ENCODE measurements at regions not wholly inside any gene's neighbourhood (a gene's known extent, or its start where the extent isn't known, plus 50 kb on each side); places are given as distances from the start of the nearest gene placed in this dataset.
"Not testable (repeated sequence)": the region's sequence is repeated elsewhere in the genome, so short reads cannot be mapped to it uniquely, and the experiment has no call there.

GRCh38 chr10:118918587-118918986 is 110.9 kb upstream of the NANOS1 start:
- DNase-seq, result no peak

- no peak for DNase-seq
Observed at GRCh38 chr10:118920206-118920605, 109.3 kb upstream of the NANOS1 start.

- DNase-seq, result no peak
Observed at GRCh38 chr10:118922226-118922625, 107.3 kb upstream of the NANOS1 start.

GRCh38 chr10:118922972-118923371 is 106.5 kb upstream of the NANOS1 start:
- no peak for DNase-seq

DNA sequence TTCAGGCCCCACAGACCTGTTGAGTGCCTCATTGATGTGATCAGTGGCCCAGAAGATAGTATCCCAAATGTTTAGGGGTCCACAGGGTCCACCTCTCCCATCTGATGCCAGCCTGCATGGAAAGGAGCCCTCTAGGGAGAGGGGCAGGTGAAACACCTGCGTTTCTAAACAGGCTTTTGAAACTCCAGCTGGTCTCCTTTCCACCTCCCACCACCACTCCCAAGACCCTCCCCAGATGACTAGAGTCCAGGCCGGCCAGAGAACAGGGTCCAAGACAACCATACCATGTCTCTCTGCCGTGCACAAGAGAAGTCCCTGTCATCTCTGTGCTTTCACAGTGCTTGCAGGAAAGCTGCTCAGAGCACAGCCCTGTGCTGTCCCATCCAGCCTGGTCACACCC is 105.0 kb upstream of the NANOS1 start:
- DNase-seq, result no peak

DNA sequence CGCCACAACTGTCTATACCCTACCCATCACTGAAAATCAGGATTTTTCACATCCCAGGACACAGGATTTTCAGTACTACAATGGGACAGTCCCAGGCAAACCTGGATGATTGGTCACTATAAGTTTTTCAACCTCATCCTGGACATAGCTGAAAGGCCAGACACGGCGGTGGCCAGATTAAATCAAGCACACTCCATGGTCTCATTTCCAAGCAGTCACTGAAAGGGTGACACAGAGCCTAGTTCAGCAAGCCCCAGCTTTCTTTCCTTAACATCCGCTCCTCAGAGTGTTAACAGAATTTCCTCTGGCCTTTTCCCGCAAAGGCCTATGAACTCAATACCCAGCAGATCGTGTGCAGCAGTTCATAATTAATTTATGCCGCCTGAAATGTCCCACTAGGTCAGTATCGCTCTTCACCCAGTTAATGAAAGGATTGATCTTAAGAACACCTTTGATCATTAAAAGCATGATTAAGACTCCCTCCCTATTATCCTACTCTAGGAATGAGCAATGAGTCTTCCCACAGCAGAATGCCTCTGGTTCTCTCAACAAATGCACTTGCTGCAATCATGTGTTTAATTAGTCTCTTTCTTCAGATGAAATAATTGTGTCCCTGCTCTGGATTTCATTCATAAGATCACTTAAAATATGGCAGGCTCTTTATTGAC is 104.0 kb upstream of the NANOS1 start:
- no peak for DNase-seq

- DNase-seq, result no peak
Observed at GRCh38 chr10:118926072-118926417, 103.5 kb upstream of the NANOS1 start.

GRCh38 chr10:118926441-118926840 is 103.1 kb upstream of the NANOS1 start:
- no peak for DNase-seq

DNA sequence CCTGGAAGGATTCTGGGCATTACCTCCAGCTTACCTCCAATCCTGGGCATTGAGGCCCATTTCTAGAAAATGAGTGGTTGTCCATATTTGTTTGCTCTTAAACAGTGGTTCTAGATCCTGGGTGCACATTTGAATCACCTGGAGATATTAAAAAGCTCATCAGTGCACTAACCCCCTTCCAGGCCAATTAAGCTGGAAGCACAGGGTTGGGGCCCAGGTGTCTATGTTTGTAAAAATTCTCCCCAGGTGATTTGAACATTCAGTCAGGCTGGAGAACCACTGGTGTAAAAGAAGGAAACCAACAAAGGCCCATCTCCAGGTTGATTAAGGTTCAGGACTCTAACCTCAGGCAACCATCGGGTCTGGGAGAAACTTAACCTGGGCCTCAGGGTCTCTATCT is 102.6 kb upstream of the NANOS1 start:
- no peak for DNase-seq

GRCh38 chr10:118927321-118927720 is 102.2 kb upstream of the NANOS1 start:
- no peak for DNase-seq

- DNase-seq, result no peak
Observed at GRCh38 chr10:118930614-118931013, 98.9 kb upstream of the NANOS1 start.

GRCh38 chr10:118931436-118931835 is 98.1 kb upstream of the NANOS1 start:
- DNase-seq, result no peak

- not testable (repeated sequence) for DNase-seq
Observed at GRCh38 chr10:118932154-118932553, 97.4 kb upstream of the NANOS1 start.

- no peak for DNase-seq
Observed at GRCh38 chr10:118937226-118937625, 92.3 kb upstream of the NANOS1 start.

DNA sequence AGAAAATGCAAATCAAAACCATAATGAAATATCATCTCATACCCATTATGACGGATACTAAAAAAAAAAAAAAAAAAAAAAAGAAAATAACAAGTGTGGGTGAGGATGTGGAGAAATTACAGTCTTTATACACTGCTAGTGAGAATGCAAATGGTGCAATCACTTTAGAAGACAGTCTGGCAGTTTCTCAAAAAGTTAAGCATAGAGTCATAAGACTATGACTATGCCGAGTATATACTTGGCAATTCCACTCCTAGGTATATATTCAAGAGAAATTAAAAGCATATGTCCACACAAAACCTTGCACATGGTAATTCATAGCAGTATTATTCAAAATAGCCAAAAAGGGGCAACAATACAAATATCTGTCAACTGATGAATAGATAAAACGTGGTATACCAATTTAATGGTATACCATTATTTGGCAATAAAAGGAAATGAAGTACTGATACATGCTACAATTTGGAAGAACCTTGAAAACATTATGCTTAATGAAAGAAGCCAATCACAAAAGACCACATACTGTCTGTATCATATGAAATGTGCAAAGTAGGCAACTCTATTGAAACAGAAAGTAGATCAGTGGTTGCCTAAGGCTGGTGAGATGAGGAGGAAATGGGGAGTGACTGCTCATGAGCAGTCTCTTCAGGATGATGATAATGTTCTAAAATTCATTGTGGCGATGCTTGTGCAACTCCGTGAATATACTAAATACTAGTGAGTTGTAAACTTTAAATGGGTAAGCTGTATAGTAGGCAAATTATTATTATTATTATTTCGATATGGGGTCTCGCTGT is 90.1 kb upstream of the NANOS1 start:
- DNase-seq, result no peak

DNA sequence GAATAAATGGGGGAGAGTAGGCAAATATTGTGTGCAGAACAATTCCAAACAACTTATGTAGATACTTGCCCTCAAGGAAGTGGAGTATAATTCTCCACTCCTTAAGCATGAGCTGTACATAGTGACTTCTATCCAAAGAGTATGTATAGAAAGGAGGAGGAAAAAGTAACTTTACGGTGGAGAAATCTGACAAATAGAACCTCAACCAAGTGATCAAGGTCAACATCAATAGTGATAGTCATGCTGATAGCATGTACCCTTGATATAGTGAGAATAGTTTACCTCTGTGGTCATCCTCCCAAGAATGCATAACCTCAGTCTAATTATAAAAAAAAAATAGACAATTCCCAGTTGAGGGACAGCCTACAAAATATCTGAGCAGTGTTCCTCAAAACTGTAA is 89.1 kb upstream of the NANOS1 start:
- no peak for DNase-seq

GRCh38 chr10:118943253-118943652 is 86.3 kb upstream of the NANOS1 start:
- no peak for DNase-seq

- DNase-seq, result no peak
Observed at GRCh38 chr10:118944959-118945633, 84.4 kb upstream of the NANOS1 start.

DNA sequence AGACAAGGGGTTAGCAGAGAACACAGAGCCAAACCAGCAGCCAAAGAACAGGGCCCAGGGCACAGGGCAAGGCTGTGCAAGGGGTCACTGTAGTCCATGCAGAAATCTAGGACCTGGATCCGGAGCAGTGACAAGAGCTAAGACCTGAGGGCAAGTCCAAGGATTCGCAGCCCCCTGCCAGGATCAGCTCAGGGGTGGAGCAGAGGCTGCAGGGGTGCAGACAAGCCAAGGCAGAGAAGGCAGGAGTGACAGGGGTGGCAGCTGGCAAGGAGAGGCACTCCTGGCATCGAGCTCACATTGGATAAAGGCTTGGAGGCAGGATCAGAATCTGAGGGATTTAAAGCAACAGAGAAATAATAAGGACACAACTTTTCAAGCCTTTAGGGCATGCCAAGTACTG is 80.7 kb upstream of the NANOS1 start:
- no peak for DNase-seq

DNA sequence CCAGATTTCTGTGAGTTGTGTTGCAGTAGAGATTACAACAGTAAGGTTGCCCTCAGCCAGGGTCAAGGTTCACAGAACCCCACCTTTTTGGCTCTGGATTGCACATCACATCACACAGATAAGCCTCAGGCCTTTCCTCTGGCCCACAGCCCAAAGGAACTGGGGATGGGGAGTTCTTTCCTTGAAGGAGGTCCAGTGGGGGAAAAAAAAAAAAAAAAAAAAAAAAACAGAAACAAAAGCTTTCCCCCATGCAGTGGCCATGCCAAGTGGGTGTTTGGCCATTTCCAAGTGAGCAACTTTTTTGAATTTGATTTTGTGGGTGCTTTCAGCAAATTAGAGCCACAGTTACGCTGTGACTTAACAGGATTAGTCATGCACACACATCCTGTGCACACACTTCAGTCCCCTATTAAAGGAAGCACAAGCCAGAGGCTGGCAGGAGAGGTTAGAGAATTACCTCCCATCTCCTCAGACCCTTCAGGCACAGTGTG is 79.3 kb upstream of the NANOS1 start:
- no peak for DNase-seq

- DNase-seq, result no peak
Observed at GRCh38 chr10:118950997-118951637, 78.4 kb upstream of the NANOS1 start.

GRCh38 chr10:118952493-118953295 is 76.8 kb upstream of the NANOS1 start:
- DNase-seq, result no peak

Measured in stimulated activated CD4-positive, alpha-beta T cell treated with anti-CD3 and anti-CD28 coated beads, Interleukin-1b, Interleukin-23, amount 100 ng/mL, for 48 hours (primary cell).